Tibial nerve (tissue), 4 donors: ENCODE measurements at regions not wholly inside any gene's neighbourhood (a gene's known extent, or its start where the extent isn't known, plus 50 kb on each side); places are given as distances from the start of the nearest gene placed in this dataset.

Source experiments
- DNase-seq, 2 donors: peaks; one replicate each; pipeline ENCODE4 v3.0.0-alpha.2; 2019; ENCODE audit warnings: low spot score in 2 of 2
- H3K27ac ChIP-seq, 4 donors: fragments of 200-600 bp; sonication (generic) in 3 of 4; one replicate each; pipeline ENCODE4 v1.5.1; 2017 to 2019; ENCODE audit warnings: mild to moderate bottlenecking in 1 of 4
- H3K27me3 ChIP-seq, 2 donors: fragments of 200-600 bp; sonication (generic) in 1 of 2; one replicate each; pipeline versions ENCODE4 v1.5.1 to v1.6.0; 2017 to 2019
- H3K36me3 ChIP-seq, 3 donors: fragments of 200-600 bp; sonication (generic); one replicate each; pipeline ENCODE4 v1.5.1; 2018 to 2019
- H3K4me1 ChIP-seq, 4 donors: fragments of 200-600 bp; sonication (generic) in 3 of 4; one replicate each; pipeline ENCODE4 v1.5.1; 2017 to 2019
- H3K4me3 ChIP-seq, 4 donors: fragments of 200-600 bp; sonication (generic) in 3 of 4; one replicate each; pipeline ENCODE4 v1.5.1; 2017 to 2019; ENCODE audit warnings: mild to moderate bottlenecking in 1 of 4, moderate library complexity in 1 of 4
- H3K9me3 ChIP-seq, 4 donors: fragments of 200-600 bp; sonication (generic) in 3 of 4; one replicate each; pipeline ENCODE4 v1.5.1; 2017 to 2019
- EP300 ChIP-seq, 2 donors: sonication (generic); formaldehyde crosslinking; IDR thresholded peaks; one replicate each; pipeline ENCODE4 v1.6.1; 2017; ENCODE audit warnings: antibody characterized with exemption in 2 of 2, mild to moderate bottlenecking in 1 of 2
- POLR2A ChIP-seq, 2 donors: fragments of 450-650 bp; IDR thresholded peaks; one replicate each; pipeline ENCODE4 v1.6.1; 2017; ENCODE audit warnings: antibody characterized with exemption in 2 of 2, mild to moderate bottlenecking in 2 of 2, moderate library complexity in 2 of 2
- WGBS, 2 donors: methylation state at CpG; one replicate each; pipeline ENCODE4 v1.1.5; 2018; 5-methylcytosine and 5-hydroxymethylcytosine counted together
- TF ChIP-seq, protein P1 (sequence below), 5 experiments: fragments of 200-600 bp in 3 of 5; fragments of 450-650 bp in 2 of 5; sonication (generic) in 3 of 5; IDR thresholded peaks; one replicate each; pipeline ENCODE4 v1.5.1; 2016 to 2019; ENCODE audit warnings: antibody characterized with exemption in 5 of 5, mild to moderate bottlenecking in 3 of 5, moderate library complexity in 2 of 5

DNA sequence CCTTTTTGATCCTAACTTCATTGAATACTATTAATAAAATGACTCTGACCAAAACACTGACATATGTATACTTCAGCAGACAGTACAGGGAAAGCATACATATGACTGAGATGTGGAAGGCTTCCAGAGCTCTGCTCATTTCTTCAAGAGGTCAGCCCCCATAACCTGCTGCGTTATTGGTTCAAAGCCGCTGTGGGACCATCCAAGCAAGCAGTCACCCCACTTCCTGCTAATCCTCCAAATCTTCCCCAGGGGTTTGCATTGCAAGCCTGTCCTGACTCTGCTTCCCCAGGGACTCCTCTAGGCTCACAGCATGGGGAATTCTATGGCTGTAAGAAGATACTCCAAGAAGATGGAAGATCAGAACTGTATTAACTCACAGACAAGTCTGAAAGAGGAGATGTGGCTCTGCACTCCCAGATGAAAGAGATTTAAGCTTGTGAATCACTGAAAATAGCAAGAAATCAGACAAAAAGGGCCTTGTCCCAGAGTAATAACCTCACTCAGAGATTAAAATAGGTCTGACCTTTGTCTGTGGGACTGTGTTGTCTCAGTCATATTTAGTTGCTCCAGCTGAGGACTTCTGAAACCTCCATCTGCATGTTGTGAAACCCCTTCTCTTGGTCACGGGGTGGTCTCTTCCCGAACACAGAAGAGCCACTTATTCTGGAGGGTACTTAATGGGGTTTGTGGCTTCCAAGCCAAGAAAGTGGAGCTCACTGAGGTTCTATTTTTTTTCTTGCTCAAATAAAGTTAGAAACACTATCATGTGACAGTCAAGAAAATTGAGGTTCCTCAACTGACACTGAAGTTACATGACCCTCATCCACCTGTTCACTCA, 101.5 kb upstream of the MARCKS start:
- 54 to 58% methylated on average over 4 of the region's 4 CpGs for WGBS, 2 donors
- H3K4me3 ChIP-seq = no peak overlapping the region
- H3K4me1 ChIP-seq = peaks cover 0 to 5% (median 0%) of the 10 kb centered on the region in 4 donors
- DNase-seq = no peak
- no peaks in the 10 kb centered on the region for H3K9me3 ChIP-seq
- H3K36me3 ChIP-seq = no peaks in the 10 kb centered on the region
- TF ChIP-seq EP300 (IDR thresholded peaks at IDR 0.05) = no peak
- no peak for TF ChIP-seq POLR2A (IDR thresholded peaks at IDR 0.05)
- TF ChIP-seq, protein P1, sequence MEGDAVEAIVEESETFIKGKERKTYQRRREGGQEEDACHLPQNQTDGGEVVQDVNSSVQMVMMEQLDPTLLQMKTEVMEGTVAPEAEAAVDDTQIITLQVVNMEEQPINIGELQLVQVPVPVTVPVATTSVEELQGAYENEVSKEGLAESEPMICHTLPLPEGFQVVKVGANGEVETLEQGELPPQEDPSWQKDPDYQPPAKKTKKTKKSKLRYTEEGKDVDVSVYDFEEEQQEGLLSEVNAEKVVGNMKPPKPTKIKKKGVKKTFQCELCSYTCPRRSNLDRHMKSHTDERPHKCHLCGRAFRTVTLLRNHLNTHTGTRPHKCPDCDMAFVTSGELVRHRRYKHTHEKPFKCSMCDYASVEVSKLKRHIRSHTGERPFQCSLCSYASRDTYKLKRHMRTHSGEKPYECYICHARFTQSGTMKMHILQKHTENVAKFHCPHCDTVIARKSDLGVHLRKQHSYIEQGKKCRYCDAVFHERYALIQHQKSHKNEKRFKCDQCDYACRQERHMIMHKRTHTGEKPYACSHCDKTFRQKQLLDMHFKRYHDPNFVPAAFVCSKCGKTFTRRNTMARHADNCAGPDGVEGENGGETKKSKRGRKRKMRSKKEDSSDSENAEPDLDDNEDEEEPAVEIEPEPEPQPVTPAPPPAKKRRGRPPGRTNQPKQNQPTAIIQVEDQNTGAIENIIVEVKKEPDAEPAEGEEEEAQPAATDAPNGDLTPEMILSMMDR (IDR thresholded peaks at IDR 0.05) = no peak
- no peak overlapping the region for H3K27ac ChIP-seq
- H3K27me3 ChIP-seq = no peaks in the 10 kb centered on the region

DNA sequence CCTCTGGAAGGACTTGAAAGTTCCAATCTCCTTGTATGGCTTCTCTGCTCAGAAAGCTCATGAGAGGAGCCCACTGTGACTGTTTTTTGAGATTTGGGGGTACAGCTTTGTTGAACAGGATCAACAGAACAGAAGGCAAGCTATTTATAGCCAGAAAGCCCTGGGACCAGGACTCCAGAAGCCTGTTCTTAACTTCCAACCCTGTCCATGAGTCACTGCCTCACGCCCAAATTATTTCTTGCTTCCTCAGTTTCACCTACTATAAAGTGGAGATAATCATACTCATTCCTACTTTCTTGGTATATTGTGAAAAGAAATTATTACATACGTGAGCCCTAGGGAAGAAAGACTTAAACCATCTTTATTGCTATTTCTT, 100.9 kb upstream of the MARCKS start:
- 97% methylated on average over 2 of the region's 2 CpGs for WGBS, 2 donors
- Histone ChIP-seq H3K27me3 (no peaks in the 10 kb centered on the region), H3K4me3 (no peak overlapping the region), H3K27ac (no peak overlapping the region), H3K9me3 (no peaks in the 10 kb centered on the region), H3K36me3 (no peaks in the 10 kb centered on the region), H3K4me1 (peaks cover 0 to 5% (median 0%) of the 10 kb centered on the region in 4 donors)
- TF ChIP-seq POLR2A (IDR thresholded peaks at IDR 0.05) = no peak
- no peak for TF ChIP-seq EP300 (IDR thresholded peaks at IDR 0.05)
- TF ChIP-seq, protein P1 (IDR thresholded peaks at IDR 0.05) = no peak
- DNase-seq = no peak

DNA sequence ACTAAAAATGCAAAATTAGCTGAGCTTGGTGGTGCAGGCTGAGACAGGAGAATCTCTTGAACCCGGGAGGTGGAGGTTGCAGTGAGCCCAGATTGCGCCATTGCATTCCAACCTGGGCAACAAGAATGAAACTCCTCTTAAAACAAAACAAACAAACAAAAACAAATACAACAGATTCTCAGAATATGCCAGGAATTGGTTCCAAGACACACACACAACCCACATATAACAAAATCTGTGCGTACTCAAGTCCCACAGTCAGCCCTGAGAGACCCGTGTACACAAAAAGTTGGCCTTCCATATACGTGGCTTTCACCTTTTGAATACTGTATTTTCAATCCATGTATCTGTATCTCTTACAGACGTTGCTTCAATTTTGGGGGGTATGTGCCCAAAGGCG, 98.9 kb upstream of the MARCKS start:
- H3K4me1 ChIP-seq = peaks cover 0 to 5% (median 0%) of the 10 kb centered on the region in 4 donors
- no peaks in the 10 kb centered on the region for H3K9me3 ChIP-seq
- WGBS, 2 donors = 78 to 79% methylated on average over 7 of the region's 7 CpGs
- DNase-seq = no peak
- H3K27me3 ChIP-seq = no peaks in the 10 kb centered on the region
- no peak overlapping the region for H3K4me3 ChIP-seq
- TF ChIP-seq, protein P1 (IDR thresholded peaks at IDR 0.05) = no peak
- TF ChIP-seq POLR2A (IDR thresholded peaks at IDR 0.05) = no peak
- H3K36me3 ChIP-seq = no peaks in the 10 kb centered on the region
- no peak overlapping the region for H3K27ac ChIP-seq

DNA sequence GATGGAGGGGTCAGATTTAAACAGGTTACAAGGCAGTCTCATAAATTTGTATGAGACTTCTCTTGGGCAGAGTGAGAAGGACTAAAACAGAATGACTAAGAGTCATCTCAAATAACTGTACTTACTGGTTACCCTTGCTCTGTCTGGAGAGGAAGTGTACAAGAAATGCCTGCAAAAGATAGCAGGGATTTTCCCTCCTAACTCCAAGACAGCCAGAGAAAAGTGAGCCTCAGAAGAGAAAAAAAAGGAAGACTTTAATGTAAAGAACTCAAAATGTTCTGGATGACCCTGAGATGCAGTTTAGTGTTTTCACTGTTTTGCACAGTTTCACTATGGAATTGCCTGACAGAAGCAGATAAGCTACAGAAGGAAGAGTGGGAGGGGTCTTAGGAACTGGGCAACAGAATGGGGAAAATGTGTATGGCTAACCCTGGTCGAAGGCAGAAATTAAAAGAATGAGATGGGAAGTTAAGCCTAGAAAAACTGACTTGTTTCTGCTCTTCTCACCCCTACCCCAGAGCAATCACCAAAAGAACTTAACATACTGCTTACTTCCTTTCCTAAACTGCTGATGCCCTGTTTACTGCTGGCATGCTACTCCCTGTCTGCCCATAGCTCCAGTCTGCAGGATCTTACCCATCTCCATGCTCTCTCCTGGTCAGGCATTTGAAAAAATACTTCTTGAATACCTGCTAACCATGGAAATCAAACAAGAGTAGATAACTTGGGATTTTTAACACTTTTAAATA, 98.1 kb upstream of the MARCKS start:
- DNase-seq = no peak
- Histone ChIP-seq H3K4me3 (no peak overlapping the region), H3K27ac (peak overlapping the region in 1 of 4 donors; percentile 30), H3K4me1 (peaks cover 0 to 5% (median 0%) of the 10 kb centered on the region in 4 donors), H3K9me3 (no peaks in the 10 kb centered on the region), H3K27me3 (no peaks in the 10 kb centered on the region), H3K36me3 (no peaks in the 10 kb centered on the region)
- WGBS, 2 donors = 47 to 63% methylated on average over 1 of the region's 1 CpG
- no peak for TF ChIP-seq POLR2A (IDR thresholded peaks at IDR 0.05)
- no peak for TF ChIP-seq EP300 (IDR thresholded peaks at IDR 0.05)
- TF ChIP-seq, protein P1 (IDR thresholded peaks at IDR 0.05) = no peak

DNA sequence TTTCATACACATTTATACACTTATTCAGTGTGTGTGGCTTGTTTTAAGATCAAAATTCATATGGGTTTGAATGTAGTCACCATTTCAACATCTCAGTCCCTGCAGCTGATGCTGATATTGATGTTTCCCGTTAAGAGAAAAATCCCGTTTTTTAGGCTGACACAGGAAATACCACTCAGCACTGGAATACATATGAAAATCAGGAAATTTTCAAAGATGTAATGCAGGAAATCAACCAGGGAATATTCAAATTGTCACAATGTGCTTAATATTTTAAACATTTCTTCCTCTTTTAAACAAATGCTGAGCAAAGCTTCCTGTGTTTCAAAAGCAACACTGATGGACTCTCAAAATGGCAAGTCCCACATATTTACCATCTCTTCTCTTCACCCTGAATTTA, 94.5 kb upstream of the MARCKS start:
- H3K4me3 ChIP-seq = no peak overlapping the region
- no peaks in the 10 kb centered on the region for H3K36me3 ChIP-seq
- no peak for DNase-seq
- 47 to 60% methylated on average over 2 of the region's 2 CpGs for WGBS, 2 donors
- H3K27ac ChIP-seq = no peak overlapping the region
- no peaks in the 10 kb centered on the region for H3K4me1 ChIP-seq
- no peaks in the 10 kb centered on the region for H3K9me3 ChIP-seq
- TF ChIP-seq, protein P1 (IDR thresholded peaks at IDR 0.05) = no peak
- TF ChIP-seq POLR2A (IDR thresholded peaks at IDR 0.05) = no peak
- TF ChIP-seq EP300 (IDR thresholded peaks at IDR 0.05) = no peak
- no peaks in the 10 kb centered on the region for H3K27me3 ChIP-seq
